GM06990 (cell line): ENCODE measurements at regions not wholly inside any gene's neighbourhood (a gene's known extent, or its start where the extent isn't known, plus 50 kb on each side); places are given as distances from the start of the nearest gene placed in this dataset.

Source experiments
- DNase-seq: peaks from one replicate; pipeline ENCODE4 v3.0.0-alpha.2; 2011; ENCODE audit not compliant: insufficient read length; ENCODE audit errors: extremely low read depth
- H3K27me3 ChIP-seq: replicated peaks from 2 replicates; pipeline ENCODE4 v1.6.0; 2011; ENCODE audit warnings: low read length; ENCODE audit not compliant: control insufficient read depth, insufficient read depth
- H3K36me3 ChIP-seq: 2 replicates; pipeline ENCODE4 v1.5.1; 2011; ENCODE audit warnings: low read length; ENCODE audit not compliant: control insufficient read depth, insufficient read depth
- H3K4me3 ChIP-seq: replicated peaks from 2 replicates; pipeline ENCODE4 v1.5.1; 2011; ENCODE audit warnings: low read depth, mild to moderate bottlenecking, control low read depth, low read length
- CTCF ChIP-seq: IDR thresholded peaks from 2 replicates; pipeline ENCODE4 v1.5.1; 2011; ENCODE audit warnings: low read length, control low read depth, mild to moderate bottlenecking, inconsistent platforms; ENCODE audit not compliant: insufficient read depth, poor library complexity, severe bottlenecking

GRCh38 chr4:59175617-59176016 lies 2024.5 kb upstream of the ADGRL3 start:
- H3K4me3 ChIP-seq = no peak overlapping the region
- H3K27me3 ChIP-seq = no peaks in the 10 kb centered on the region
- no peaks in the 10 kb centered on the region for H3K36me3 ChIP-seq
- no peak for DNase-seq
- no peak for TF ChIP-seq CTCF

DNA sequence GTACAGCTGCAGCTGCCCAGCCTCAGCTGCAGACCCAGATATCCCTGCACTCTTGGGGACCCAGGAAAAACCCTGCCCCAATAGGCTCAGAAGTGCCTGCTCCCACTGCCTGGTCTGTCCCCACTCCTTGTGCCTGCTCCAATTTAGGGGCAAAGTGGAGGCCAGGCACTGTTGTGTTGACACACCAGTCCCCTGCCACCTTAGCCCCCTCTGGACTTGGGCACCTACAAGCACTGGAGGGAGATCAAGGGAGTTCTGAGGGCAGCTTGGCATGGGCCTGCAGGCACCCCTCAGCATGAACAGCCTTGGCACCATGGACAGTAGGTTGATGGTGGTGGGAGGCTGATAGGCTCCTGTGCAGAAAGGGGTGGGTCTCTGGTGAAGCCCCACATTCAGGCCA lies 2020.8 kb upstream of the ADGRL3 start:
- no peak for TF ChIP-seq CTCF
- no peak for DNase-seq
- Histone ChIP-seq H3K27me3 (no peaks in the 10 kb centered on the region), H3K4me3 (no peak overlapping the region), H3K36me3 (no peaks in the 10 kb centered on the region)

DNA sequence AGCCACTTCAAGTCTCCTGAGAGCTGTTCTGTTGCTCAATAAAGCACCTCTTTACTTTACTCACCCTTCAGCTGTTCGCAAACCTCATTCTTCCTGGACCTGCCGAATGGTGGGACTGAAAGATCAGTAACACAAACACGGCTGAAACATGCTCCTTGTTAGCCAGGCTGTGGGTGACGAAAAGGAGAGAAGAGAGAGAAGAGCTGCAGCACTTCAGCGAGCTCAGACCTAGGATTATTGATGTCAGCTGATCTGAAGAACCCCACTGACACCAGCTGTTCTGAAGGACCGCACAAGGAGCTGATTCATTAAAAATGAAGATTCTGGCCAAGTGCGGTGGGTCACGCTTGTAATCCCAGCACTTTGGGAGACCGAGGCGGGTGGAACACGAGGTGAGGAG lies 2020.0 kb upstream of the ADGRL3 start:
- TF ChIP-seq CTCF = no peak

DNA sequence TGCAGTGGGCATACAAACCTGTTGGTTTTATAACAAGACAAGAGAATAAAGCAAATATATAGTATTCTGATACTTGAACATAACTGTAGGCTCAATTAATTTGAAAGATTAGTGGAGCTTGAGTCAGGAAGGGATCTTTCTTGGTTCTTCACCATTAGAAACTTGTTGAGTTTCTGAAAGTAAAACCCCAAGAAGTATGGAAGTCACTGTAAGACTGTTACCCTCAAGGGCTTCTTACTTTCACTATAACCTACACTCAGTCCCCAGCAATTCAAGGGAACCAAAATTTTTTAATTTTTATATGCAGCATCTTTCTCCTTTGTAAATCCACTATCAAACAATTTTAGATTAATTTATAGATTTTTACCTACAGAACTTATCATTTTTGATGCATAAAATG lies 2019.2 kb upstream of the ADGRL3 start:
- Histone ChIP-seq H3K4me3 (no peak overlapping the region), H3K36me3 (no peaks in the 10 kb centered on the region), H3K27me3 (no peaks in the 10 kb centered on the region)
- no peak for DNase-seq
- no peak for TF ChIP-seq CTCF

More for the DNA sequence above, 2020.0 kb upstream of the ADGRL3 start:
- DNase-seq = no peak
- Histone ChIP-seq H3K27me3 (no peaks in the 10 kb centered on the region), H3K36me3 (no peaks in the 10 kb centered on the region), H3K4me3 (no peak overlapping the region)

- DNase-seq = no peak
- Histone ChIP-seq H3K36me3 (no peaks in the 10 kb centered on the region), H3K27me3 (no peaks in the 10 kb centered on the region), H3K4me3 (no peak overlapping the region)
- no peak for TF ChIP-seq CTCF
Measured at GRCh38 chr4:59195839-59196238, 2004.3 kb upstream of the ADGRL3 start.

GRCh38 chr4:59200992-59201391 lies 1999.1 kb upstream of the ADGRL3 start:
- DNase-seq = no peak
- TF ChIP-seq CTCF = no peak
- H3K27me3 ChIP-seq = no peaks in the 10 kb centered on the region
- no peak overlapping the region for H3K4me3 ChIP-seq
- no peaks in the 10 kb centered on the region for H3K36me3 ChIP-seq
